ENCODE measurements at regions not wholly inside any gene's neighbourhood (a gene's known extent, or its start where the extent isn't known, plus 50 kb on each side); places are given as distances from the start of the nearest gene placed in this dataset.
"Not testable (repeated sequence)": the region's sequence is repeated elsewhere in the genome, so short reads cannot be mapped to it uniquely, and the experiment has no call there.

GRCh38 chr14:28820677-28821076 lies 54.1 kb downstream of the FOXG1 start:
- Mint-ChIP-seq H3K27me3 (ENCODE audit: insufficient read depth) (no peaks in the 10 kb centered on the region), H3K9me3 (peaks cover 23% of the 10 kb centered on the region), H3K4me3 (no peak overlapping the region), H3K4me1 (ENCODE audit: low read depth) (no peaks in the 10 kb centered on the region), H3K27ac (no peak overlapping the region), H3K36me3 (ENCODE audit: low read depth) (no peaks in the 10 kb centered on the region)
- intact Hi-C loops (cut with micrococcal nuclease): no loop called here
- DNase-seq (ENCODE audit: low spot score): no peak

GRCh38 chr14:28821993-28822392 lies 55.4 kb downstream of the FOXG1 start:
- H3K36me3 Mint-ChIP-seq (ENCODE audit: low read depth): no peaks in the 10 kb centered on the region
- no peak overlapping the region for H3K27ac Mint-ChIP-seq
- no peaks in the 10 kb centered on the region for H3K27me3 Mint-ChIP-seq (ENCODE audit: insufficient read depth)
- H3K9me3 Mint-ChIP-seq: peaks cover 23% of the 10 kb centered on the region
- no peak for DNase-seq (ENCODE audit: low spot score)
- H3K4me3 Mint-ChIP-seq: no peak overlapping the region
- H3K4me1 Mint-ChIP-seq (ENCODE audit: low read depth): no peaks in the 10 kb centered on the region
- intact Hi-C loops (cut with micrococcal nuclease): no loop called here

- peaks cover 23% of the 10 kb centered on the region for H3K9me3 Mint-ChIP-seq
- H3K4me1 Mint-ChIP-seq (ENCODE audit: low read depth): no peaks in the 10 kb centered on the region
- DNase-seq (ENCODE audit: low spot score): no peak
- no peak overlapping the region for H3K4me3 Mint-ChIP-seq
- no peaks in the 10 kb centered on the region for H3K36me3 Mint-ChIP-seq (ENCODE audit: low read depth)
- no peaks in the 10 kb centered on the region for H3K27me3 Mint-ChIP-seq (ENCODE audit: insufficient read depth)
- intact Hi-C loops (cut with micrococcal nuclease): no loop called here
- no peak overlapping the region for H3K27ac Mint-ChIP-seq
These were observed 56.7 kb downstream of the FOXG1 start for GRCh38 chr14:28823245-28823644.

GRCh38 chr14:28830115-28830534 lies 63.5 kb downstream of the FOXG1 start:
- no peaks in the 10 kb centered on the region for H3K36me3 Mint-ChIP-seq (ENCODE audit: low read depth)
- DNase-seq (ENCODE audit: low spot score): no peak
- no peak overlapping the region for H3K4me3 Mint-ChIP-seq
- peaks cover 14% of the 10 kb centered on the region for H3K9me3 Mint-ChIP-seq
- no peaks in the 10 kb centered on the region for H3K27me3 Mint-ChIP-seq (ENCODE audit: insufficient read depth)
- no peaks in the 10 kb centered on the region for H3K4me1 Mint-ChIP-seq (ENCODE audit: low read depth)
- intact Hi-C loops (cut with micrococcal nuclease): no loop called here
- no peak overlapping the region for H3K27ac Mint-ChIP-seq

- intact Hi-C loops (cut with micrococcal nuclease): no loop called here
- H3K9me3 Mint-ChIP-seq: peaks cover 11% of the 10 kb centered on the region
- no peaks in the 10 kb centered on the region for H3K27me3 Mint-ChIP-seq (ENCODE audit: insufficient read depth)
- H3K36me3 Mint-ChIP-seq (ENCODE audit: low read depth): no peaks in the 10 kb centered on the region
- no peaks in the 10 kb centered on the region for H3K4me1 Mint-ChIP-seq (ENCODE audit: low read depth)
- no peak overlapping the region for H3K4me3 Mint-ChIP-seq
- no peak for DNase-seq (ENCODE audit: low spot score)
- H3K27ac Mint-ChIP-seq: no peak overlapping the region
These were observed 64.5 kb downstream of the FOXG1 start for GRCh38 chr14:28831126-28831525.

GRCh38 chr14:28842569-28842968 lies 76.0 kb downstream of the FOXG1 start:
- peaks cover 25% of the 10 kb centered on the region for H3K9me3 Mint-ChIP-seq
- H3K27me3 Mint-ChIP-seq (ENCODE audit: insufficient read depth); DNase-seq (ENCODE audit: low spot score); H3K36me3 Mint-ChIP-seq (ENCODE audit: low read depth); intact Hi-C loops (cut with micrococcal nuclease); H3K4me3 Mint-ChIP-seq; H3K4me1 Mint-ChIP-seq (ENCODE audit: low read depth); H3K27ac Mint-ChIP-seq: not testable (repeated sequence)

- intact Hi-C loops (cut with micrococcal nuclease): no loop called here
- no peaks in the 10 kb centered on the region for H3K36me3 Mint-ChIP-seq (ENCODE audit: low read depth)
- H3K27me3 Mint-ChIP-seq (ENCODE audit: insufficient read depth): no peaks in the 10 kb centered on the region
- peaks cover 23% of the 10 kb centered on the region for H3K9me3 Mint-ChIP-seq
- H3K4me1 Mint-ChIP-seq (ENCODE audit: low read depth): no peaks in the 10 kb centered on the region
- no peak overlapping the region for H3K27ac Mint-ChIP-seq
- H3K4me3 Mint-ChIP-seq: no peak overlapping the region
- DNase-seq (ENCODE audit: low spot score): no peak
These were observed 101.0 kb downstream of the FOXG1 start for GRCh38 chr14:28867571-28867970.

GRCh38 chr14:28870033-28870564 lies 103.5 kb downstream of the FOXG1 start:
- no peak for DNase-seq (ENCODE audit: low spot score)
- H3K4me1 Mint-ChIP-seq (ENCODE audit: low read depth): no peaks in the 10 kb centered on the region
- no peaks in the 10 kb centered on the region for H3K36me3 Mint-ChIP-seq (ENCODE audit: low read depth)
- intact Hi-C loops (cut with micrococcal nuclease): no loop called here
- H3K4me3 Mint-ChIP-seq: no peak overlapping the region
- peaks cover 23% of the 10 kb centered on the region for H3K9me3 Mint-ChIP-seq
- H3K27ac Mint-ChIP-seq: no peak overlapping the region
- H3K27me3 Mint-ChIP-seq (ENCODE audit: insufficient read depth): no peaks in the 10 kb centered on the region

- no peaks in the 10 kb centered on the region for H3K36me3 Mint-ChIP-seq (ENCODE audit: low read depth)
- H3K9me3 Mint-ChIP-seq: no peaks in the 10 kb centered on the region
- H3K27me3 Mint-ChIP-seq (ENCODE audit: insufficient read depth): no peaks in the 10 kb centered on the region
- no peak overlapping the region for H3K4me3 Mint-ChIP-seq
- no peak overlapping the region for H3K27ac Mint-ChIP-seq
- intact Hi-C loops (cut with micrococcal nuclease): no loop called here
- DNase-seq (ENCODE audit: low spot score): no peak
- H3K4me1 Mint-ChIP-seq (ENCODE audit: low read depth): no peaks in the 10 kb centered on the region
These were observed 109.5 kb downstream of the FOXG1 start for GRCh38 chr14:28875934-28876571.

GRCh38 chr14:28876572-28876945 lies 110.0 kb downstream of the FOXG1 start:
- Mint-ChIP-seq H3K9me3 (no peaks in the 10 kb centered on the region), H3K27me3 (ENCODE audit: insufficient read depth) (no peaks in the 10 kb centered on the region), H3K27ac (no peak overlapping the region), H3K4me3 (no peak overlapping the region), H3K4me1 (ENCODE audit: low read depth) (no peaks in the 10 kb centered on the region), H3K36me3 (ENCODE audit: low read depth) (no peaks in the 10 kb centered on the region)
- DNase-seq (ENCODE audit: low spot score): no peak
- intact Hi-C loops (cut with micrococcal nuclease): no loop called here

GRCh38 chr14:28877923-28878322 lies 111.3 kb downstream of the FOXG1 start:
- intact Hi-C loops (cut with micrococcal nuclease): no loop called here

GRCh38 chr14:28879573-28879996 lies 113.0 kb downstream of the FOXG1 start:
- no peak overlapping the region for H3K4me3 Mint-ChIP-seq
- H3K9me3 Mint-ChIP-seq: no peaks in the 10 kb centered on the region
- no peaks in the 10 kb centered on the region for H3K27me3 Mint-ChIP-seq (ENCODE audit: insufficient read depth)
- intact Hi-C loops (cut with micrococcal nuclease): no loop called here
- H3K27ac Mint-ChIP-seq: no peak overlapping the region
- DNase-seq (ENCODE audit: low spot score): no peak
- no peaks in the 10 kb centered on the region for H3K4me1 Mint-ChIP-seq (ENCODE audit: low read depth)
- H3K36me3 Mint-ChIP-seq (ENCODE audit: low read depth): no peaks in the 10 kb centered on the region

More at GRCh38 chr14:28877923-28878322, 111.3 kb downstream of the FOXG1 start:
- no peaks in the 10 kb centered on the region for H3K9me3 Mint-ChIP-seq
- no peaks in the 10 kb centered on the region for H3K27me3 Mint-ChIP-seq (ENCODE audit: insufficient read depth)
- no peak overlapping the region for H3K27ac Mint-ChIP-seq
- no peaks in the 10 kb centered on the region for H3K36me3 Mint-ChIP-seq (ENCODE audit: low read depth)
- H3K4me3 Mint-ChIP-seq: no peak overlapping the region
- H3K4me1 Mint-ChIP-seq (ENCODE audit: low read depth): no peaks in the 10 kb centered on the region
- no peak for DNase-seq (ENCODE audit: low spot score)

GRCh38 chr14:28886940-28887339 lies 120.4 kb downstream of the FOXG1 start:
- H3K4me1 Mint-ChIP-seq (ENCODE audit: low read depth): no peaks in the 10 kb centered on the region
- no peaks in the 10 kb centered on the region for H3K36me3 Mint-ChIP-seq (ENCODE audit: low read depth)
- peaks cover 20% of the 10 kb centered on the region for H3K9me3 Mint-ChIP-seq
- no peak overlapping the region for H3K4me3 Mint-ChIP-seq
- intact Hi-C loops (cut with micrococcal nuclease): no loop called here
- no peaks in the 10 kb centered on the region for H3K27me3 Mint-ChIP-seq (ENCODE audit: insufficient read depth)
- H3K27ac Mint-ChIP-seq: no peak overlapping the region
- no peak for DNase-seq (ENCODE audit: low spot score)

- Mint-ChIP-seq H3K4me3 (no peak overlapping the region), H3K36me3 (ENCODE audit: low read depth) (no peaks in the 10 kb centered on the region), H3K27me3 (ENCODE audit: insufficient read depth) (no peaks in the 10 kb centered on the region), H3K27ac (no peak overlapping the region), H3K9me3 (peaks cover 4% of the 10 kb centered on the region), H3K4me1 (ENCODE audit: low read depth) (no peaks in the 10 kb centered on the region)
- intact Hi-C loops (cut with micrococcal nuclease): no loop called here
- DNase-seq (ENCODE audit: low spot score): no peak
These were observed 128.8 kb downstream of the FOXG1 start for GRCh38 chr14:28895389-28895788.

Data from activated T-helper 1 cell treated with anti-CD3 and anti-CD28 coated beads, Interleukin-12 subunit alpha, Interleukin-12 subunit beta, Interleukin-2, Interleukin-4 antibody, amounts not matched to agents 30 ng/mL and 10 ng/mL and 1 ng/mL, durations not matched to agents 14 hours and 24 hours and 36 hours (primary cell).